NCI-H2196 (cell line): ENCODE measurements at regions not wholly inside any gene's neighbourhood (a gene's known extent, or its start where the extent isn't known, plus 50 kb on each side); places are given as distances from the start of the nearest gene placed in this dataset.

Experiments
- DNase-seq: peaks from one replicate; lab custom pipeline; 2025; ENCODE audit not compliant: unreplicated experiment; lab: John Stamatoyannopoulos, UW

GRCh38 chr13:58032676-58033460, 401.3 kb downstream of the PCDH17 start:
- DNase-seq = no peak

- DNase-seq = no peak
Observed at GRCh38 chr13:58043971-58044370, 412.4 kb downstream of the PCDH17 start.

- DNase-seq = no peak
Observed at GRCh38 chr13:58048670-58049069, 417.1 kb downstream of the PCDH17 start.

- no peak for DNase-seq
Observed at GRCh38 chr13:58051396-58051795, 419.9 kb downstream of the PCDH17 start.

GRCh38 chr13:58051807-58052375, 420.3 kb downstream of the PCDH17 start:
- DNase-seq = no peak

- DNase-seq = no peak
Observed at GRCh38 chr13:58056426-58056825, 424.9 kb downstream of the PCDH17 start.

- DNase-seq = no peak
Observed at GRCh38 chr13:58059624-58060023, 428.1 kb downstream of the PCDH17 start.

GRCh38 chr13:58080806-58081205, 449.3 kb downstream of the PCDH17 start:
- no peak for DNase-seq

GRCh38 chr13:58081301-58081820, 449.8 kb downstream of the PCDH17 start:
- no peak for DNase-seq

GRCh38 chr13:58083064-58083463, 451.5 kb downstream of the PCDH17 start:
- DNase-seq = no peak

- no peak for DNase-seq
Observed at GRCh38 chr13:58085274-58085673, 453.7 kb downstream of the PCDH17 start.

GRCh38 chr13:58085819-58086218, 454.3 kb downstream of the PCDH17 start:
- no peak for DNase-seq

- no peak for DNase-seq
Observed at GRCh38 chr13:58087566-58087965, 456.0 kb downstream of the PCDH17 start.

GRCh38 chr13:58093394-58093793, 461.9 kb downstream of the PCDH17 start:
- no peak for DNase-seq

GRCh38 chr13:58097831-58098230, 466.3 kb downstream of the PCDH17 start:
- DNase-seq = no peak

GRCh38 chr13:58119351-58119750, 487.8 kb downstream of the PCDH17 start:
- DNase-seq = no peak

GRCh38 chr13:58119804-58120203, 488.3 kb downstream of the PCDH17 start:
- no peak for DNase-seq

- DNase-seq = no peak
Observed at GRCh38 chr13:58126496-58126895, 495.0 kb downstream of the PCDH17 start.

GRCh38 chr13:58134012-58134411, 502.5 kb downstream of the PCDH17 start:
- no peak for DNase-seq

GRCh38 chr13:58134525-58134924, 503.0 kb downstream of the PCDH17 start:
- DNase-seq = no peak

GRCh38 chr13:58142952-58143351, 511.4 kb downstream of the PCDH17 start:
- DNase-seq = no peak

GRCh38 chr13:58144616-58145015, 513.1 kb downstream of the PCDH17 start:
- DNase-seq = no peak

- no peak for DNase-seq
Observed at GRCh38 chr13:58151452-58151851, 519.9 kb downstream of the PCDH17 start.
